ENCODE measurements at regions not wholly inside any gene's neighbourhood (a gene's known extent, or its start where the extent isn't known, plus 50 kb on each side); places are given as distances from the start of the nearest gene placed in this dataset.

DNA sequence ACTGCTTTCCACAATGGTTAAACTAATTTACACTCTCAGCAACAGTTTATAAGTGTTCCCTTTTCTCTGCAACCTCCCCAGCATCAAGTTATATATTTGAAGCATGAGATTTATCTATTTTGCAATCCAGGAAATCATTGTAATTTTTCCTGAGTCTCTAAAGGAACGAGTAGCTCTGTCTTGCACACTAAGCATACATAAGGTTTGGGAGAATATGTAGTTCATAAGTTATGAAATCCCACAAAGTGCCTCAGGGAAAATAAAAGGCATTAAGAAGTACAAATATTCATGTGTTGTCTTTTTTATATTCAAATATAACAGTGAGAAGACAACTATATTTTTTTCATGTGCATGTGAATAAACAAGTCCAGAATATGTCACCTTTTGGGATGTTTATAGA, 377.1 kb upstream of the RORB start:
- H3K27ac Mint-ChIP-seq (ENCODE audit: unreplicated experiment) = no peak overlapping the region
- no peaks in the 10 kb centered on the region for H3K27me3 Mint-ChIP-seq (ENCODE audit: unreplicated experiment)
- TF ChIP-seq CTCF (IDR thresholded peaks at IDR 0.05; ENCODE audit: unreplicated experiment) = no peak
- H3K4me3 Mint-ChIP-seq (ENCODE audit: unreplicated experiment) = no peak overlapping the region
- no peak for DNase-seq (ENCODE audit: low spot score)
- H3K9me3 Mint-ChIP-seq (ENCODE audit: unreplicated experiment) = no peaks in the 10 kb centered on the region
- H3K36me3 Mint-ChIP-seq (ENCODE audit: low read depth, unreplicated experiment) = no peaks in the 10 kb centered on the region
- peaks cover 7% of the 10 kb centered on the region for H3K4me1 Mint-ChIP-seq (ENCODE audit: unreplicated experiment)

GRCh38 chr9:74120470-74120869, 376.7 kb upstream of the RORB start:
- no peak for TF ChIP-seq CTCF (IDR thresholded peaks at IDR 0.05; ENCODE audit: unreplicated experiment)
- Mint-ChIP-seq H3K9me3 (ENCODE audit: unreplicated experiment) (no peaks in the 10 kb centered on the region), H3K36me3 (ENCODE audit: low read depth, unreplicated experiment) (no peaks in the 10 kb centered on the region), H3K4me3 (ENCODE audit: unreplicated experiment) (no peak overlapping the region), H3K27ac (ENCODE audit: unreplicated experiment) (no peak overlapping the region), H3K27me3 (ENCODE audit: unreplicated experiment) (no peaks in the 10 kb centered on the region), H3K4me1 (ENCODE audit: unreplicated experiment) (peaks cover 7% of the 10 kb centered on the region)
- DNase-seq (ENCODE audit: low spot score) = no peak

DNA sequence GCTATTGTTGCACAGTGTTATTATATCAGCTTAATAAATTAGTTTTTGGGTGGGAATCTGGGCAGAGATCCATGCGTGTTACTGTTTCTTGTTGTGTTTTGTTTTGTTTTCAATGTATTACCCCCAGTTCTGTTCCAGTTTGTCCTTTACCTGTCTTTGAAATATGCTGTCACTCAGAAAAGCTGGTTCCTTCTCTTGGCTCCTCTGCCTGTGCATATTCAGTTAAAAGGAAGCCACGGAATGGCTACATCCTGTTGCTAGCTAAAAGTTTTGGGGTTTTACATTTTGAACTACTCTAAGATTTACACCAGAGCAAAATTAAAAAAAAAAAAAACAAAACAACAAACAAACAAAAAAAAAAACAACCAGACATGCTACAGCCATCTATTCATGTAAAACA, 374.9 kb upstream of the RORB start:
- no peak for DNase-seq (ENCODE audit: low spot score)
- H3K4me3 Mint-ChIP-seq (ENCODE audit: unreplicated experiment) = no peak overlapping the region

GRCh38 chr9:74122661-74123060, 374.5 kb upstream of the RORB start:
- DNase-seq (ENCODE audit: low spot score) = no peak
- TF ChIP-seq CTCF (IDR thresholded peaks at IDR 0.05; ENCODE audit: unreplicated experiment) = no peak
- Mint-ChIP-seq H3K9me3 (ENCODE audit: unreplicated experiment) (no peaks in the 10 kb centered on the region), H3K27ac (ENCODE audit: unreplicated experiment) (no peak overlapping the region), H3K4me3 (ENCODE audit: unreplicated experiment) (no peak overlapping the region), H3K27me3 (ENCODE audit: unreplicated experiment) (peaks cover 2% of the 10 kb centered on the region), H3K36me3 (ENCODE audit: low read depth, unreplicated experiment) (no peaks in the 10 kb centered on the region), H3K4me1 (ENCODE audit: unreplicated experiment) (peaks cover 12% of the 10 kb centered on the region)

More for the DNA sequence above, 374.9 kb upstream of the RORB start:
- TF ChIP-seq CTCF (IDR thresholded peaks at IDR 0.05; ENCODE audit: unreplicated experiment) = no peak
- no peaks in the 10 kb centered on the region for H3K36me3 Mint-ChIP-seq (ENCODE audit: low read depth, unreplicated experiment)
- peaks cover 10% of the 10 kb centered on the region for H3K4me1 Mint-ChIP-seq (ENCODE audit: unreplicated experiment)
- no peaks in the 10 kb centered on the region for H3K9me3 Mint-ChIP-seq (ENCODE audit: unreplicated experiment)
- no peak overlapping the region for H3K27ac Mint-ChIP-seq (ENCODE audit: unreplicated experiment)
- peaks cover 2% of the 10 kb centered on the region for H3K27me3 Mint-ChIP-seq (ENCODE audit: unreplicated experiment)

GRCh38 chr9:74125941-74126340, 371.2 kb upstream of the RORB start:
- no peaks in the 10 kb centered on the region for H3K9me3 Mint-ChIP-seq (ENCODE audit: unreplicated experiment)
- peaks cover 5% of the 10 kb centered on the region for H3K27me3 Mint-ChIP-seq (ENCODE audit: unreplicated experiment)
- no peak overlapping the region for H3K4me3 Mint-ChIP-seq (ENCODE audit: unreplicated experiment)
- no peaks in the 10 kb centered on the region for H3K36me3 Mint-ChIP-seq (ENCODE audit: low read depth, unreplicated experiment)
- H3K27ac Mint-ChIP-seq (ENCODE audit: unreplicated experiment) = no peak overlapping the region
- DNase-seq (ENCODE audit: low spot score) = no peak
- no peak for TF ChIP-seq CTCF (IDR thresholded peaks at IDR 0.05; ENCODE audit: unreplicated experiment)
- peaks cover 19% of the 10 kb centered on the region for H3K4me1 Mint-ChIP-seq (ENCODE audit: unreplicated experiment)
